SK-N-SH treated with all-trans-retinoic acid at 6 μM for 48 hours (cell line): ENCODE measurements at regions not wholly inside any gene's neighbourhood (a gene's known extent, or its start where the extent isn't known, plus 50 kb on each side); places are given as distances from the start of the nearest gene placed in this dataset.

Experiments used
- RARB ChIP-seq: fragments of 250-450 bp; sonication (Bioruptor Pico); IDR thresholded peaks from 2 replicates; pipeline ENCODE4 v1.8.0; 2021; ENCODE audit warnings: mild to moderate bottlenecking, moderate library complexity
- TCF4 ChIP-seq: fragments of 250-450 bp; sonication (Bioruptor Pico); IDR thresholded peaks from 2 replicates; pipeline ENCODE4 v1.8.0; 2021; ENCODE audit warnings: mild to moderate bottlenecking, moderate library complexity, borderline replicate concordance
- TOX ChIP-seq: fragments of 250-450 bp; sonication (Bioruptor Pico); IDR thresholded peaks from 2 replicates; pipeline ENCODE4 v1.8.0; 2021; ENCODE audit warnings: mild to moderate bottlenecking, moderate library complexity, borderline replicate concordance
- TF ChIP-seq, protein P1 (sequence below): fragments of 250-450 bp; sonication (Bioruptor Pico); IDR thresholded peaks from 2 replicates; pipeline ENCODE4 v1.8.0; 2020; ENCODE audit warnings: mild to moderate bottlenecking, moderate library complexity, borderline replicate concordance

DNA sequence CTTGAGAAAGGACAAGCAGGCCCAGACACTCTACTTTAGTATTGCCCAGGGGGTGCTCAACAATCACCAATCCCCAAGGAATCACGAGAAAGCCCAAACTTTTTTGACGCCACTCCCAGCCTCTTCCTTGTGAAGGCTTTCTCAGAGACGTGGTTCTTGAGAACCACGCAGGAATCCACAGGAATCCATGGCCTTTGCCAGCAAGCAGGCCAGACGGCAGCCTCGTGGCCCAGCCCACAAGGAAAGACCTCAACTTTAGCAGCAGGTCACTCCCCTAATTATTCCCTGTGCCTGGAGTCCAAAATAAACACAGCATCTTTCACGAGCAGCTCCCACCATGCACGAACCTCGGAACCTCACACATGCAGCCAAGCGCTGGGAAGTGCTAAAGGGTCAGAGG lies 104.2 kb downstream of the WT1 start:
- TF ChIP-seq, protein P1, sequence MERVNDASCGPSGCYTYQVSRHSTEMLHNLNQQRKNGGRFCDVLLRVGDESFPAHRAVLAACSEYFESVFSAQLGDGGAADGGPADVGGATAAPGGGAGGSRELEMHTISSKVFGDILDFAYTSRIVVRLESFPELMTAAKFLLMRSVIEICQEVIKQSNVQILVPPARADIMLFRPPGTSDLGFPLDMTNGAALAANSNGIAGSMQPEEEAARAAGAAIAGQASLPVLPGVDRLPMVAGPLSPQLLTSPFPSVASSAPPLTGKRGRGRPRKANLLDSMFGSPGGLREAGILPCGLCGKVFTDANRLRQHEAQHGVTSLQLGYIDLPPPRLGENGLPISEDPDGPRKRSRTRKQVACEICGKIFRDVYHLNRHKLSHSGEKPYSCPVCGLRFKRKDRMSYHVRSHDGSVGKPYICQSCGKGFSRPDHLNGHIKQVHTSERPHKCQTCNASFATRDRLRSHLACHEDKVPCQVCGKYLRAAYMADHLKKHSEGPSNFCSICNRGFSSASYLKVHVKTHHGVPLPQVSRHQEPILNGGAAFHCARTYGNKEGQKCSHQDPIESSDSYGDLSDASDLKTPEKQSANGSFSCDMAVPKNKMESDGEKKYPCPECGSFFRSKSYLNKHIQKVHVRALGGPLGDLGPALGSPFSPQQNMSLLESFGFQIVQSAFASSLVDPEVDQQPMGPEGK (CRISPR knock-in tag) = no peak
- TF ChIP-seq TOX = no peak
- TF ChIP-seq RARB (CRISPR knock-in tag) = no peak
- no peak for TF ChIP-seq TCF4 (CRISPR knock-in tag)
